Astrocyte (in vitro differentiated cells and primary cell): ENCODE measurements at regions not wholly inside any gene's neighbourhood (a gene's known extent, or its start where the extent isn't known, plus 50 kb on each side); places are given as distances from the start of the nearest gene placed in this dataset.

ENCODE experiments used
- DNase-seq: peaks from one replicate; pipeline ENCODE4 v3.0.0-alpha.2; 2010; ENCODE audit warnings: low read depth
- FAIRE-seq: peaks from 2 replicates; lab custom pipeline; 2011; peaks lifted over from hg19 to GRCh38; lab: Jason Lieb, UNC
- H2AFZ ChIP-seq: 2 replicates; pipeline ENCODE4 v1.6.0; 2012; ENCODE audit warnings: low read depth, low read length, inconsistent platforms
- H3K27ac ChIP-seq: 2 replicates; pipeline ENCODE4 v1.5.1; 2011; ENCODE audit warnings: low read depth, low read length, inconsistent platforms
- H3K27me3 ChIP-seq: 2 replicates; pipeline ENCODE4 v1.6.0; 2011; ENCODE audit warnings: low read length, inconsistent platforms; ENCODE audit not compliant: insufficient read depth
- H3K36me3 ChIP-seq: 2 replicates; pipeline ENCODE4 v1.5.1; 2011; ENCODE audit warnings: low read length, inconsistent platforms; ENCODE audit not compliant: insufficient read depth
- H3K4me1 ChIP-seq: 2 replicates; pipeline ENCODE4 v1.5.1; 2011; ENCODE audit warnings: low read length, inconsistent platforms; ENCODE audit not compliant: insufficient read depth
- H3K4me2 ChIP-seq: 2 replicates; pipeline ENCODE4 v1.6.0; 2012; ENCODE audit warnings: low read length, inconsistent platforms
- H3K4me3 ChIP-seq: 2 replicates; pipeline ENCODE4 v1.5.1; 2011; ENCODE audit warnings: low read depth, mild to moderate bottlenecking, low read length, inconsistent platforms; ENCODE audit not compliant: insufficient read depth
- H3K79me2 ChIP-seq: 2 replicates; pipeline ENCODE4 v1.6.0; 2012; ENCODE audit warnings: mild to moderate bottlenecking, low read length, inconsistent platforms; ENCODE audit not compliant: insufficient read depth
- H3K9ac ChIP-seq: 2 replicates; pipeline ENCODE4 v1.6.0; 2012; ENCODE audit warnings: mild to moderate bottlenecking, low read length, inconsistent platforms
- H3K9me3 ChIP-seq: 2 replicates; pipeline ENCODE4 v1.5.1; 2012; ENCODE audit warnings: low read depth, mild to moderate bottlenecking, low read length, inconsistent platforms; ENCODE audit not compliant: insufficient read depth
- H4K20me1 ChIP-seq: 2 replicates; pipeline ENCODE4 v1.6.0; 2012; ENCODE audit warnings: low read length, inconsistent platforms; ENCODE audit not compliant: insufficient read depth
- H3K27ac Mint-ChIP-seq: one replicate; pipeline ENCODE4 v1.8.0; 2021; ENCODE audit warnings: mild to moderate bottlenecking, mixed read lengths; ENCODE audit not compliant: unreplicated experiment
- H3K27me3 Mint-ChIP-seq: one replicate; pipeline ENCODE4 v1.8.0; 2021; ENCODE audit warnings: low read depth, mixed read lengths; ENCODE audit not compliant: unreplicated experiment
- H3K36me3 Mint-ChIP-seq: one replicate; pipeline ENCODE4 v1.8.0; 2021; ENCODE audit warnings: low read depth, mixed read lengths; ENCODE audit not compliant: unreplicated experiment
- H3K4me1 Mint-ChIP-seq: one replicate; pipeline ENCODE4 v1.8.0; 2021; ENCODE audit warnings: low read depth, mixed read lengths; ENCODE audit not compliant: unreplicated experiment
- H3K4me3 Mint-ChIP-seq: one replicate; pipeline ENCODE4 v1.8.0; 2021; ENCODE audit warnings: mild to moderate bottlenecking, moderate library complexity, mixed read lengths; ENCODE audit not compliant: unreplicated experiment
- H3K9me3 Mint-ChIP-seq: one replicate; pipeline ENCODE4 v1.8.0; 2021; ENCODE audit warnings: mild to moderate bottlenecking, mixed read lengths; ENCODE audit not compliant: unreplicated experiment
- CTCF ChIP-seq: IDR thresholded peaks from 2 replicates; pipeline ENCODE4 v1.5.1; 2011; ENCODE audit warnings: low read depth, mild to moderate bottlenecking, inconsistent platforms, low read length, moderate library complexity; ENCODE audit not compliant: insufficient read depth
- EZH2 ChIP-seq: IDR thresholded peaks from 2 replicates; pipeline ENCODE4 v1.6.1; 2012; ENCODE audit warnings: mild to moderate bottlenecking, low read length, inconsistent platforms; ENCODE audit not compliant: insufficient read depth

- H3K9me3 Mint-ChIP-seq = no peaks in the 10 kb centered on the region
- no peak for TF ChIP-seq EZH2
- H3K27me3 ChIP-seq = peaks cover 14% of the 10 kb centered on the region
Observed at GRCh38 chr22:22343581-22344296, 99.2 kb downstream of the VPREB1 start.

GRCh38 chr22:22344430-22344829 is 99.8 kb downstream of the VPREB1 start:
- H3K27ac ChIP-seq = no peak overlapping the region
- H3K27me3 ChIP-seq = peaks cover 21% of the 10 kb centered on the region
- H3K4me1 Mint-ChIP-seq = no peaks in the 10 kb centered on the region
- H3K36me3 ChIP-seq = no peaks in the 10 kb centered on the region
- H3K4me3 Mint-ChIP-seq = no peak overlapping the region
- no peaks in the 10 kb centered on the region for H3K9me3 Mint-ChIP-seq
- no peaks in the 10 kb centered on the region for H3K36me3 Mint-ChIP-seq
- H3K4me2 ChIP-seq = no peak overlapping the region
- H3K27me3 Mint-ChIP-seq = peaks cover 59% of the 10 kb centered on the region
- H3K4me1 ChIP-seq = no peaks in the 10 kb centered on the region
- H3K27ac Mint-ChIP-seq = no peak overlapping the region
- DNase-seq = no peak
- no peaks in the 10 kb centered on the region for H4K20me1 ChIP-seq
- no peaks in the 10 kb centered on the region for H3K9me3 ChIP-seq
- H2AFZ ChIP-seq = no peak overlapping the region
- no peak for FAIRE-seq
- H3K4me3 ChIP-seq = no peak overlapping the region
- H3K79me2 ChIP-seq = no peaks in the 10 kb centered on the region
- TF ChIP-seq EZH2 (no peak), CTCF (no peak)
- H3K9ac ChIP-seq = no peak overlapping the region

More at GRCh38 chr22:22343581-22344296, 99.2 kb downstream of the VPREB1 start:
- H3K36me3 Mint-ChIP-seq = no peaks in the 10 kb centered on the region
- no peaks in the 10 kb centered on the region for H3K79me2 ChIP-seq
- H3K36me3 ChIP-seq = no peaks in the 10 kb centered on the region
- FAIRE-seq = no peak
- DNase-seq = no peak
- no peak overlapping the region for H3K4me3 ChIP-seq
- H3K27me3 Mint-ChIP-seq = peaks cover 58% of the 10 kb centered on the region
- no peaks in the 10 kb centered on the region for H3K4me1 ChIP-seq
- H3K27ac ChIP-seq = no peak overlapping the region
- H3K4me2 ChIP-seq = no peak overlapping the region
- no peak overlapping the region for H3K9ac ChIP-seq
- H2AFZ ChIP-seq = no peak overlapping the region
- no peaks in the 10 kb centered on the region for H4K20me1 ChIP-seq
- no peaks in the 10 kb centered on the region for H3K4me1 Mint-ChIP-seq
- no peak overlapping the region for H3K27ac Mint-ChIP-seq
- no peaks in the 10 kb centered on the region for H3K9me3 ChIP-seq
- H3K4me3 Mint-ChIP-seq = no peak overlapping the region

- Mint-ChIP-seq H3K4me1 (no peaks in the 10 kb centered on the region), H3K27me3 (peaks cover 54% of the 10 kb centered on the region), H3K27ac (no peak overlapping the region), H3K9me3 (no peaks in the 10 kb centered on the region), H3K4me3 (no peak overlapping the region), H3K36me3 (no peaks in the 10 kb centered on the region)
- FAIRE-seq (no peak), DNase-seq (no peak)
- Histone ChIP-seq H3K79me2 (no peaks in the 10 kb centered on the region), H3K36me3 (no peaks in the 10 kb centered on the region), H2AFZ (no peak overlapping the region), H3K9ac (no peak overlapping the region), H3K4me3 (no peak overlapping the region), H3K9me3 (no peaks in the 10 kb centered on the region), H4K20me1 (no peaks in the 10 kb centered on the region), H3K4me1 (no peaks in the 10 kb centered on the region), H3K27ac (no peak overlapping the region), H3K27me3 (peaks cover 27% of the 10 kb centered on the region), H3K4me2 (no peak overlapping the region)
- TF ChIP-seq CTCF (no peak), EZH2 (no peak)
Observed at GRCh38 chr22:22345781-22346180, 101.2 kb downstream of the VPREB1 start.
